Activated CD8-positive, alpha-beta T cell treated with anti-CD3 and anti-CD28 coated beads, Interleukin-2, amount 10 ng/mL, durations not matched to agents 7 days and 5 days (primary cell): ENCODE measurements at regions not wholly inside any gene's neighbourhood (a gene's known extent, or its start where the extent isn't known, plus 50 kb on each side); places are given as distances from the start of the nearest gene placed in this dataset.
"Not testable (repeated sequence)": the region's sequence is repeated elsewhere in the genome, so short reads cannot be mapped to it uniquely, and the experiment has no call there.

ENCODE experiments used
- ATAC-seq: fragments of 150-1000 bp; cut with Tn5 transposase; one replicate; pipeline ENCODE4 v1.10.0; 2021; ENCODE audit warnings: moderate library complexity
- CTCF ChIA-PET: fragments of 350-600 bp; sonication (Branson Sonifier 250); formaldehyde crosslinking; loops from one replicate; lab custom pipeline; 2021; ENCODE audit warnings: antibody characterized with exemption; lab: Charles Lee
- POLR2A ChIA-PET: fragments of 350-600 bp; sonication (Branson Sonifier 250); formaldehyde crosslinking; loops from one replicate; lab custom pipeline; 2021; ENCODE audit warnings: antibody characterized with exemption; lab: Charles Lee
- DNase-seq: peaks from one replicate; pipeline ENCODE4 v3.0.0-alpha.2; 2020
- H3K27ac Mint-ChIP-seq: one replicate; pipeline ENCODE4 v1.8.0; 2021; ENCODE audit warnings: mild to moderate bottlenecking, mixed read lengths
- H3K27me3 Mint-ChIP-seq: one replicate; pipeline ENCODE4 v1.8.0; 2021; ENCODE audit warnings: low read depth, mixed read lengths
- H3K36me3 Mint-ChIP-seq: one replicate; pipeline ENCODE4 v1.8.0; 2021; ENCODE audit warnings: low read depth, mixed read lengths
- H3K4me1 Mint-ChIP-seq: one replicate; pipeline ENCODE4 v1.8.0; 2021; ENCODE audit warnings: low read depth, mixed read lengths
- H3K4me3 Mint-ChIP-seq: one replicate; pipeline ENCODE4 v1.8.0; 2021; ENCODE audit warnings: mild to moderate bottlenecking, mixed read lengths
- H3K9me3 Mint-ChIP-seq: one replicate; pipeline ENCODE4 v1.8.0; 2022; ENCODE audit warnings: mixed read lengths; ENCODE audit not compliant: insufficient read depth

GRCh38 chr17:63019138-63019873 is 53.3 kb downstream of the TANC2 start:
- Mint-ChIP-seq H3K4me3 (no peak overlapping the region), H3K36me3 (no peaks in the 10 kb centered on the region), H3K4me1 (no peaks in the 10 kb centered on the region), H3K9me3 (peaks cover 6% of the 10 kb centered on the region), H3K27me3 (no peaks in the 10 kb centered on the region), H3K27ac (no peak overlapping the region)
- DNase-seq (no peak), ATAC-seq (no peak)
- ChIA-PET CTCF (no interaction called here), POLR2A (no interaction called here)

GRCh38 chr17:63022567-63022966 is 56.5 kb downstream of the TANC2 start:
- no peak for ATAC-seq
- ChIA-PET CTCF (interaction anchor here (1.0 kb wide), 1 partner anchor 27 kb away, joined by 3 read pairs; no protein-coding TSS in a partner anchor), POLR2A (interaction anchor here (0.7 kb wide), 1 partner anchor 17 kb away, joined by 3 read pairs; no protein-coding TSS in a partner anchor)
- no peaks in the 10 kb centered on the region for H3K27me3 Mint-ChIP-seq
- H3K4me1 Mint-ChIP-seq: no peaks in the 10 kb centered on the region
- no peak overlapping the region for H3K4me3 Mint-ChIP-seq
- H3K27ac Mint-ChIP-seq: no peak overlapping the region
- no peak for DNase-seq
- no peaks in the 10 kb centered on the region for H3K36me3 Mint-ChIP-seq
- H3K9me3 Mint-ChIP-seq: peaks cover 6% of the 10 kb centered on the region

DNA sequence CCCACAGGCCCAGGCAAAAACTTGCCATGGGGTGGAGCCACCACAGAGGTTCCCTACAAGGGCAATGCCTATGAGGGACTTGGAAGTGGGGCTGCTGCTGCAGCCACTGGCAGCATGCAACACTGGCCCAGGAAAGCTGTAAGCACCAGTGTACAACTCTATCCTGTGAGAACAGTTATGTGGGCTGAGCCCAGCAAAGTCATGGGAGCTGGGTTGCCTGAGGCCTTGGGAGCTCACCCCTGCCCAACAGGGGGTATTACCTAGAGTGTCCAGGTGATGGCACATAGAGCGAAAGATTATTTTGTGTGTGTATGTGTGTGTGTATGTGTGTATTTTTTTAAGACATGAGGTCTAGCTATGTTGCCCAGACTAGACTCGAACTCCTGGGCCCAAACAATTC is 57.0 kb downstream of the TANC2 start:
- ChIA-PET CTCF (interaction anchor here (1.0 kb wide), 1 partner anchor 28 kb away, joined by 3 read pairs; no protein-coding TSS in a partner anchor), POLR2A (interaction anchor here (0.7 kb wide), 1 partner anchor 18 kb away, joined by 3 read pairs; no protein-coding TSS in a partner anchor)
- Mint-ChIP-seq H3K36me3 (no peaks in the 10 kb centered on the region), H3K27me3 (no peaks in the 10 kb centered on the region), H3K4me1 (no peaks in the 10 kb centered on the region), H3K27ac (no peak overlapping the region), H3K9me3 (peaks cover 6% of the 10 kb centered on the region), H3K4me3 (no peak overlapping the region)
- ATAC-seq (no peak), DNase-seq (no peak)

- H3K4me1 Mint-ChIP-seq: no peaks in the 10 kb centered on the region
- H3K9me3 Mint-ChIP-seq: peaks cover 6% of the 10 kb centered on the region
- no peaks in the 10 kb centered on the region for H3K27me3 Mint-ChIP-seq
- no peak overlapping the region for H3K4me3 Mint-ChIP-seq
- POLR2A ChIA-PET: no interaction called here
- CTCF ChIA-PET: no interaction called here
- H3K27ac Mint-ChIP-seq: no peak overlapping the region
- ATAC-seq (no peak), DNase-seq (no peak)
- no peaks in the 10 kb centered on the region for H3K36me3 Mint-ChIP-seq
Observed at GRCh38 chr17:63024201-63024600, 58.2 kb downstream of the TANC2 start.

GRCh38 chr17:63024716-63025115 is 58.7 kb downstream of the TANC2 start:
- ChIA-PET CTCF (no interaction called here), POLR2A (no interaction called here)
- H3K4me1 Mint-ChIP-seq: no peaks in the 10 kb centered on the region
- H3K27ac Mint-ChIP-seq: no peak overlapping the region
- DNase-seq (no peak), ATAC-seq (no peak)
- no peaks in the 10 kb centered on the region for H3K36me3 Mint-ChIP-seq
- peaks cover 6% of the 10 kb centered on the region for H3K9me3 Mint-ChIP-seq
- H3K4me3 Mint-ChIP-seq: no peak overlapping the region
- H3K27me3 Mint-ChIP-seq: no peaks in the 10 kb centered on the region

GRCh38 chr17:63025637-63026036 is 59.6 kb downstream of the TANC2 start:
- H3K4me1 Mint-ChIP-seq, H3K4me3 Mint-ChIP-seq, ATAC-seq, DNase-seq, CTCF ChIA-PET, H3K27ac Mint-ChIP-seq, H3K9me3 Mint-ChIP-seq, H3K27me3 Mint-ChIP-seq, POLR2A ChIA-PET, H3K36me3 Mint-ChIP-seq: not testable (repeated sequence)

GRCh38 chr17:63029541-63029940 is 63.5 kb downstream of the TANC2 start:
- ATAC-seq (no peak), DNase-seq (no peak)
- ChIA-PET POLR2A (no interaction called here), CTCF (interaction anchor here (1.5 kb wide), 1 partner anchor 20 kb away, joined by 3 read pairs; no protein-coding TSS in a partner anchor)
- Mint-ChIP-seq H3K27me3 (no peaks in the 10 kb centered on the region), H3K36me3 (no peaks in the 10 kb centered on the region), H3K27ac (no peak overlapping the region), H3K4me3 (no peak overlapping the region), H3K4me1 (no peaks in the 10 kb centered on the region), H3K9me3 (no peaks in the 10 kb centered on the region)

DNA sequence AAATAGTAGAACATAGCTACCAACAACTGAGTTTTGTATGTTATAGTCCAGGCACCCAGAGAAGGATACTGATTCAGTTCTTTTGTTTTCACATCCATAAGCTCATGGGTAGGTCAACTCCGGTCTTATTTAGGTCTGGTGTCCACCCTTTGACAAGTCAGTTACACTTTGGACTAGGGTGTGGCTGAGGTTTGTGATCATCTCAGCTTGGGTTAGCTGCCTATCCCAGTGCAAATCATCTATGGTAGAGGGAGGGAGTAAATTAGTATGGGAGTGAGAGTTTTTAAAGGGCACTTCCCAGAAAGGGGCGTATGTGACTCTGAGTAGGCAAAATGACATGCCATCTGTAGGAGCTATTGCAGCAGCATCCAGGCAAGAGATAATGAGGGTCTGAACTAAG is 66.1 kb downstream of the TANC2 start:
- no peak for DNase-seq
- Mint-ChIP-seq H3K4me3 (no peak overlapping the region), H3K36me3 (no peaks in the 10 kb centered on the region), H3K9me3 (no peaks in the 10 kb centered on the region), H3K4me1 (peaks cover 3% of the 10 kb centered on the region), H3K27ac (no peak overlapping the region), H3K27me3 (no peaks in the 10 kb centered on the region)
- CTCF ChIA-PET: interaction anchor here (1.8 kb wide), 1 partner anchor 374 kb away, joined by 6 read pairs; no protein-coding TSS in a partner anchor
- no peak for ATAC-seq
- POLR2A ChIA-PET: interaction anchor here (0.6 kb wide), 1 partner anchor 149 kb away, joined by 3 read pairs; no protein-coding TSS in a partner anchor

GRCh38 chr17:63033142-63033541 is 67.1 kb downstream of the TANC2 start:
- H3K27ac Mint-ChIP-seq: no peak overlapping the region
- H3K4me1 Mint-ChIP-seq: peaks cover 3% of the 10 kb centered on the region
- CTCF ChIA-PET: interaction anchor here (1.8 kb wide), 1 partner anchor 373 kb away, joined by 6 read pairs; no protein-coding TSS in a partner anchor
- no peaks in the 10 kb centered on the region for H3K9me3 Mint-ChIP-seq
- ATAC-seq: no peak
- H3K4me3 Mint-ChIP-seq: no peak overlapping the region
- DNase-seq: no peak
- no peaks in the 10 kb centered on the region for H3K27me3 Mint-ChIP-seq
- POLR2A ChIA-PET: no interaction called here
- no peaks in the 10 kb centered on the region for H3K36me3 Mint-ChIP-seq

- Mint-ChIP-seq H3K4me1 (peaks cover 7% of the 10 kb centered on the region), H3K27ac (no peak overlapping the region), H3K9me3 (no peaks in the 10 kb centered on the region), H3K27me3 (no peaks in the 10 kb centered on the region), H3K36me3 (no peaks in the 10 kb centered on the region), H3K4me3 (no peak overlapping the region)
- ChIA-PET POLR2A (no interaction called here), CTCF (no interaction called here)
- no peak for ATAC-seq
- DNase-seq: no peak
Observed at GRCh38 chr17:63035271-63035670, 69.2 kb downstream of the TANC2 start.

DNA sequence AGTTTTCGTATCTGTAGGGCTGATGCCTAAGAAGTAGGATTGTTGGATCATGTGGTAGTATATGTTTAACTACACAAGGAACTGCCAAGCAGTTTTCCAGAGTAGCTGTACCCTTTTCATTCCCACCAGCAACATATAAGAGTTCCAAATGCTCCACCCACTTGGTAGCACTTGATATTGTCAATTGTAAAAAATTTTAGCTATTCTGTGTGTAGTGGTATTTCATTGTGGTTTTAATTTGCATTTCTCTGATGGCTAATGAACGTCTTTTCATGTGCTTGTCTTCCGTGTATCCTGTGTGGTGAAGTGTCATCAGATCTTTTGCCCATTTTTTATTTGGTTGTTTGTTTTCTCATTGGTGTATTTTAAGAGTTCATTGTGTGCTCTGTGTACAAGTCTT is 69.7 kb downstream of the TANC2 start:
- H3K27me3 Mint-ChIP-seq: no peaks in the 10 kb centered on the region
- ATAC-seq (no peak), DNase-seq (no peak)
- H3K4me1 Mint-ChIP-seq: peaks cover 7% of the 10 kb centered on the region
- no peaks in the 10 kb centered on the region for H3K9me3 Mint-ChIP-seq
- no peak overlapping the region for H3K4me3 Mint-ChIP-seq
- POLR2A ChIA-PET: no interaction called here
- H3K27ac Mint-ChIP-seq: no peak overlapping the region
- CTCF ChIA-PET: interaction anchor here (1.1 kb wide), 1 partner anchor 331 kb away, joined by 3 read pairs; no protein-coding TSS in a partner anchor
- H3K36me3 Mint-ChIP-seq: no peaks in the 10 kb centered on the region

DNA sequence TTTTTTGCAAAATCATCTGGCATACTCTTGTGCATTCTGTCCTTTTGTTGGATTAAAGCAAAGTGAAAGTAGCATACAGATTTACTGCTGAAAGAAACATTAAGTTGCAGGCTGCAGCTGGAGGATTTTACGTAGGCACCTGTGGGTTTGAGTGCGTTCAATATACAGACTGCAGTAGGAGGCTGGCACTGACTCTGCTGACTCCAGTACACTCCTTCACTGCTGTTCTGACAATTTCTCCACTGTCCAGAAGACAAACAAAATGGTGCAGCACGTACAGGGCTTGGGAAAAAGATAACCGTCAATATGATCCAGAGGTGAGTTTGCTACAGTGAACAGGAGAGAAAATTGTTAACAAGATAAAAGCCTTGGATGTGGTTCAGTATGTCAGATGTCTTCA is 73.3 kb downstream of the TANC2 start:
- no peak for DNase-seq
- no peaks in the 10 kb centered on the region for H3K9me3 Mint-ChIP-seq
- no peak overlapping the region for H3K4me3 Mint-ChIP-seq
- H3K27me3 Mint-ChIP-seq: no peaks in the 10 kb centered on the region
- H3K4me1 Mint-ChIP-seq: peaks cover 7% of the 10 kb centered on the region
- H3K36me3 Mint-ChIP-seq: no peaks in the 10 kb centered on the region
- no peak for ATAC-seq
- POLR2A ChIA-PET: no interaction called here
- H3K27ac Mint-ChIP-seq: no peak overlapping the region
- CTCF ChIA-PET: no interaction called here
